A549 (cell line): ENCODE measurements at regions not wholly inside any gene's neighbourhood (a gene's known extent, or its start where the extent isn't known, plus 50 kb on each side); places are given as distances from the start of the nearest gene placed in this dataset.

Source experiments
- CHD2 ChIP-seq: fragments of 150-350 bp; IDR thresholded peaks from 2 replicates; pipeline ENCODE4 v1.6.1; 2014; ENCODE audit warnings: low read length; ENCODE audit not compliant: partially characterized antibody
- EP300 ChIP-seq, 2 experiments: fragments of >200 bp; sonication (Bioruptor Twin); formaldehyde crosslinking; IDR thresholded peaks; 2 replicates in 1 of 2; 3 replicates in 1 of 2; pipeline ENCODE4 v1.6.1; 2016 to 2017
- POLR2A ChIP-seq: IDR thresholded peaks from 2 replicates; pipeline ENCODE4 v1.6.1; 2012; ENCODE audit warnings: mild to moderate bottlenecking, low read length
- RFX5 ChIP-seq: fragments of 450-650 bp; IDR thresholded peaks from 2 replicates; pipeline ENCODE4 v1.7.1; 2014; ENCODE audit warnings: antibody characterized with exemption, mild to moderate bottlenecking, moderate library complexity
- TP53 ChIP-seq: fragments of 250-450 bp; sonication (Bioruptor Pico); IDR thresholded peaks from 2 replicates; pipeline ENCODE4 v1.5.0; 2021; ENCODE audit warnings: mild to moderate bottlenecking, moderate library complexity
- TF ChIP-seq, protein P1 (sequence below): fragments of >200 bp; sonication (Bioruptor Twin); formaldehyde crosslinking; IDR thresholded peaks from 3 replicates; pipeline ENCODE4 v1.5.1; 2016
- TF ChIP-seq, protein P2 (sequence below): fragments of 450-650 bp; IDR thresholded peaks from 2 replicates; pipeline ENCODE4 v1.6.1; 2014; ENCODE audit warnings: antibody characterized with exemption
- TF ChIP-seq, protein P3 (sequence below): fragments of 200-600 bp; sonication (generic); IDR thresholded peaks from 2 replicates; pipeline ENCODE4 v1.6.1; 2016; ENCODE audit warnings: antibody characterized with exemption, mild to moderate bottlenecking, moderate library complexity

DNA sequence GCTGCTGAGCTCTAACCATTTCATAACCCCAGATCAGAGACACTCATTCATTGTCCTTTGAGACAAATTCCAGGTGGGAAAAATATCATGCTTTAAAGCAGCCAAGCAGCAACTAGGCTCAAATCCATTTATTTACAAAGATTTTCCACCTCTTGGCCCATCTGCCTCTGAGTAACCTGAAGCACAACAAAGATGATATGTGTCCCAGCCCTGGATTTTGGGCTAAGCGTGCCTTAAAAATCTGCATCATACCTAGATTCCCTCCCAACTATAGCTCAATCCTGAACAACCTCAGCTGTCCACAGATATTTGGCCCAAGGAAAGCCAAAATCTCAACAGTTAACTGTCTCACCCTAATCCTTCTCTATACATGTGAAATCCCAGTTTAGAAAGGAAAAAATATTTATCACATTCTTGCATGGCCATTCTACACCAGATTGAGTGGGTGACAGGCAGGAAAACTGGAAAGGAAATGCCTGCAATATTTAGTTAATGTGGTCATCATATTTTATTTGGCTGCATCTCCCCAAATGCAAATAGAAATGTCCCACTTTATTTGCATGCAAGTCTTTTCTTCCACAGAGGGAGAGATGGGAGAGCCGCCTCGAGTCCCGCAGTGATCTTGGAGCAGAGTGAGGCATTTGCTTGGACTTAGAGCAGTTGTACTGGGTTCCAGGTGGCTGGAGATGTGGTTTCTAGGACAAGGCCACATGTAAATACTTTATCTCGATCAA lies 146.4 kb upstream of the EOLA2 start:
- TF ChIP-seq, protein P1, sequence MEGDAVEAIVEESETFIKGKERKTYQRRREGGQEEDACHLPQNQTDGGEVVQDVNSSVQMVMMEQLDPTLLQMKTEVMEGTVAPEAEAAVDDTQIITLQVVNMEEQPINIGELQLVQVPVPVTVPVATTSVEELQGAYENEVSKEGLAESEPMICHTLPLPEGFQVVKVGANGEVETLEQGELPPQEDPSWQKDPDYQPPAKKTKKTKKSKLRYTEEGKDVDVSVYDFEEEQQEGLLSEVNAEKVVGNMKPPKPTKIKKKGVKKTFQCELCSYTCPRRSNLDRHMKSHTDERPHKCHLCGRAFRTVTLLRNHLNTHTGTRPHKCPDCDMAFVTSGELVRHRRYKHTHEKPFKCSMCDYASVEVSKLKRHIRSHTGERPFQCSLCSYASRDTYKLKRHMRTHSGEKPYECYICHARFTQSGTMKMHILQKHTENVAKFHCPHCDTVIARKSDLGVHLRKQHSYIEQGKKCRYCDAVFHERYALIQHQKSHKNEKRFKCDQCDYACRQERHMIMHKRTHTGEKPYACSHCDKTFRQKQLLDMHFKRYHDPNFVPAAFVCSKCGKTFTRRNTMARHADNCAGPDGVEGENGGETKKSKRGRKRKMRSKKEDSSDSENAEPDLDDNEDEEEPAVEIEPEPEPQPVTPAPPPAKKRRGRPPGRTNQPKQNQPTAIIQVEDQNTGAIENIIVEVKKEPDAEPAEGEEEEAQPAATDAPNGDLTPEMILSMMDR, result no peak
- TF ChIP-seq CHD2 (no peak), EP300 (IDR thresholded peaks at IDR 0.05) (no peak), TP53 (CRISPR knock-in tag) (no peak), POLR2A (no peak), RFX5 (no peak)
- TF ChIP-seq, protein P2, sequence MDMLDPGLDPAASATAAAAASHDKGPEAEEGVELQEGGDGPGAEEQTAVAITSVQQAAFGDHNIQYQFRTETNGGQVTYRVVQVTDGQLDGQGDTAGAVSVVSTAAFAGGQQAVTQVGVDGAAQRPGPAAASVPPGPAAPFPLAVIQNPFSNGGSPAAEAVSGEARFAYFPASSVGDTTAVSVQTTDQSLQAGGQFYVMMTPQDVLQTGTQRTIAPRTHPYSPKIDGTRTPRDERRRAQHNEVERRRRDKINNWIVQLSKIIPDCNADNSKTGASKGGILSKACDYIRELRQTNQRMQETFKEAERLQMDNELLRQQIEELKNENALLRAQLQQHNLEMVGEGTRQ, result no peak
- TF ChIP-seq, protein P3, sequence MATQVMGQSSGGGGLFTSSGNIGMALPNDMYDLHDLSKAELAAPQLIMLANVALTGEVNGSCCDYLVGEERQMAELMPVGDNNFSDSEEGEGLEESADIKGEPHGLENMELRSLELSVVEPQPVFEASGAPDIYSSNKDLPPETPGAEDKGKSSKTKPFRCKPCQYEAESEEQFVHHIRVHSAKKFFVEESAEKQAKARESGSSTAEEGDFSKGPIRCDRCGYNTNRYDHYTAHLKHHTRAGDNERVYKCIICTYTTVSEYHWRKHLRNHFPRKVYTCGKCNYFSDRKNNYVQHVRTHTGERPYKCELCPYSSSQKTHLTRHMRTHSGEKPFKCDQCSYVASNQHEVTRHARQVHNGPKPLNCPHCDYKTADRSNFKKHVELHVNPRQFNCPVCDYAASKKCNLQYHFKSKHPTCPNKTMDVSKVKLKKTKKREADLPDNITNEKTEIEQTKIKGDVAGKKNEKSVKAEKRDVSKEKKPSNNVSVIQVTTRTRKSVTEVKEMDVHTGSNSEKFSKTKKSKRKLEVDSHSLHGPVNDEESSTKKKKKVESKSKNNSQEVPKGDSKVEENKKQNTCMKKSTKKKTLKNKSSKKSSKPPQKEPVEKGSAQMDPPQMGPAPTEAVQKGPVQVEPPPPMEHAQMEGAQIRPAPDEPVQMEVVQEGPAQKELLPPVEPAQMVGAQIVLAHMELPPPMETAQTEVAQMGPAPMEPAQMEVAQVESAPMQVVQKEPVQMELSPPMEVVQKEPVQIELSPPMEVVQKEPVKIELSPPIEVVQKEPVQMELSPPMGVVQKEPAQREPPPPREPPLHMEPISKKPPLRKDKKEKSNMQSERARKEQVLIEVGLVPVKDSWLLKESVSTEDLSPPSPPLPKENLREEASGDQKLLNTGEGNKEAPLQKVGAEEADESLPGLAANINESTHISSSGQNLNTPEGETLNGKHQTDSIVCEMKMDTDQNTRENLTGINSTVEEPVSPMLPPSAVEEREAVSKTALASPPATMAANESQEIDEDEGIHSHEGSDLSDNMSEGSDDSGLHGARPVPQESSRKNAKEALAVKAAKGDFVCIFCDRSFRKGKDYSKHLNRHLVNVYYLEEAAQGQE, result no peak
